ENCODE measurements at regions not wholly inside any gene's neighbourhood (a gene's known extent, or its start where the extent isn't known, plus 50 kb on each side); places are given as distances from the start of the nearest gene placed in this dataset.

- no peak overlapping the region for H3K4me3 ChIP-seq
- DNase-seq (no peak), ATAC-seq (no peak)
- TF ChIP-seq POLR2A (IDR thresholded peaks at IDR 0.05), result no peak
- TF ChIP-seq CTCF (IDR thresholded peaks at IDR 0.05), result no peak
- no peaks in the 10 kb centered on the region for H3K36me3 ChIP-seq
- H3K4me1 ChIP-seq, result peaks cover 0 to 4% (median 0%) of the 10 kb centered on the region in 4 donors
- intact Hi-C loops (cut with DNase I), result no loop called here
- no peaks in the 10 kb centered on the region for H3K9me3 ChIP-seq
- peaks cover 0 to 8% of the 10 kb centered on the region in 2 donors for H3K27me3 ChIP-seq
- no peak overlapping the region for H3K27ac ChIP-seq
- WGBS (ENCODE audit: insufficient coverage, low coverage, low lambda C conversion rate, missing lambda C conversion rate), result 17% methylated on average over 1 of the region's 4 CpGs
Measured at GRCh38 chrX:56026815-56027214, 205.3 kb upstream of the KLF8 start.

DNA sequence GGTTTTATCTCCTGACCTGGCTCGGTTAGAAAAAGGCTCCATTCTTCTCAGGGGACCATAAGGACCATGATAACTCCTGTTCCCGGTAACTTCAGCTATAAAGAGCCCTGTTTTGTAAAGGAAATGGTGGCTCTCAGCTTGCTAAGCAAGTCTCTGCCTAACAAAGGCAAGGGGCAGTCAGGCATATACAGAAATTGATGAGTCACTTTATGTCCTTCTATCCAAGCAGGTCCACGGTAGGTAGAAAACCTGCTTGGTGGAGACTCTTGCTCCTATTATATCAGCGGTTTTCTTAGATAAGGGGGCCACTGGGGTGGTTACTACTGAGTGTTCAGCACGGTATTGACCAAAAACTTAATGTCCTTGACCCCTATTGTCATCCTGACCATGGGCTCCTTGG lies 203.0 kb upstream of the KLF8 start:
- H3K9me3 ChIP-seq, result no peaks in the 10 kb centered on the region
- no peak for DNase-seq
- intact Hi-C loops (cut with DNase I), result no loop called here
- H3K4me3 ChIP-seq, result no peak overlapping the region
- ATAC-seq, result peak in 2 of 4 donors; percentile 29 to 53
- 32% methylated on average over 3 of the region's 5 CpGs for WGBS (ENCODE audit: insufficient coverage, low coverage, low lambda C conversion rate, missing lambda C conversion rate)
- peaks cover 0 to 4% (median 0%) of the 10 kb centered on the region in 4 donors for H3K4me1 ChIP-seq
- H3K36me3 ChIP-seq, result no peaks in the 10 kb centered on the region
- H3K27me3 ChIP-seq, result no peaks in the 10 kb centered on the region
- TF ChIP-seq POLR2A (IDR thresholded peaks at IDR 0.05) (no peak), CTCF (IDR thresholded peaks at IDR 0.05) (no peak)
- H3K27ac ChIP-seq, result no peak overlapping the region

DNA sequence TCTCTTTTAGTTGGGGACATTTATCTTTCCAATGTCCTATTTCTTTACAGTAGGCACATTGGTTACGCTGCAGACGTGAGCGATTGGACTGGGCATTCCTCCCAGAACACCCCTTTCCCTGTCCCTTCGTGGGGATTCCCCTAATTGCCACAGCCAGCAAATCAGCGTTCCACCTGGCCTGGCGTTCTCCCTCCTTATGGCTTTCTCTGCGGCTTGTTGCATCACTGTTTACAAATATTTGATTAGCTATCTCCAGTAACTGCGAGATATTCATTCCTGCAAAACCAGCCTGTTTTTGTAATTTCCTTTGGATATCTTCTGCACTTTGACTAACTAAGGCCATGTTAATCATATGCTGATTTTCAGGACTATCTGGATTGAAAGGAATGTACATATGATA lies 202.5 kb upstream of the KLF8 start:
- H3K27me3 ChIP-seq, result no peaks in the 10 kb centered on the region
- H3K36me3 ChIP-seq, result no peaks in the 10 kb centered on the region
- ATAC-seq (peak; percentile 79 to 98 (median 92)), DNase-seq (peak; percentile 53 to 66 (median 64))
- peaks cover 0 to 4% (median 0%) of the 10 kb centered on the region in 4 donors for H3K4me1 ChIP-seq
- 27% methylated on average over 8 of the region's 8 CpGs for WGBS (ENCODE audit: insufficient coverage, low coverage, low lambda C conversion rate, missing lambda C conversion rate)
- H3K4me3 ChIP-seq, result no peak overlapping the region
- TF ChIP-seq CTCF (IDR thresholded peaks at IDR 0.05) (no peak), POLR2A (IDR thresholded peaks at IDR 0.05) (no peak)
- H3K9me3 ChIP-seq, result no peaks in the 10 kb centered on the region
- intact Hi-C loops (cut with DNase I), result no loop called here
- no peak overlapping the region for H3K27ac ChIP-seq

GRCh38 chrX:56031409-56031808 lies 200.7 kb upstream of the KLF8 start:
- intact Hi-C loops (cut with DNase I), result no loop called here
- Histone ChIP-seq H3K4me1 (peaks cover 0 to 4% (median 0%) of the 10 kb centered on the region in 4 donors), H3K4me3 (no peak overlapping the region), H3K27me3 (no peaks in the 10 kb centered on the region), H3K9me3 (peaks cover 0 to 8% (median 0%) of the 10 kb centered on the region in 4 donors), H3K27ac (no peak overlapping the region), H3K36me3 (no peaks in the 10 kb centered on the region)
- TF ChIP-seq CTCF (IDR thresholded peaks at IDR 0.05) (no peak), POLR2A (IDR thresholded peaks at IDR 0.05) (no peak)
- WGBS (ENCODE audit: insufficient coverage, low coverage, low lambda C conversion rate, missing lambda C conversion rate), result 57% methylated on average over 3 of the region's 13 CpGs
- DNase-seq, result no peak
- ATAC-seq, result no peak

Data from right lobe of liver (tissue), 6 donors.